Occipital lobe (tissue), 1 donor: ENCODE measurements at regions not wholly inside any gene's neighbourhood (a gene's known extent, or its start where the extent isn't known, plus 50 kb on each side); places are given as distances from the start of the nearest gene placed in this dataset.

Experiments used
- DNase-seq: peaks from one replicate; lab custom pipeline; 2025; lab: John Stamatoyannopoulos, UW

GRCh38 chr10:44243851-44244510 lies 140.9 kb downstream of the CXCL12 start:
- DNase-seq: no peak

- no peak for DNase-seq
Measured at GRCh38 chr10:44242826-44243225, 142.1 kb downstream of the CXCL12 start.

GRCh38 chr10:44242091-44242490 lies 142.8 kb downstream of the CXCL12 start:
- no peak for DNase-seq

- no peak for DNase-seq
Measured at GRCh38 chr10:44240584-44241205, 144.2 kb downstream of the CXCL12 start.

GRCh38 chr10:44238212-44238611 lies 146.7 kb downstream of the CXCL12 start:
- no peak for DNase-seq

GRCh38 chr10:44237364-44238049 lies 147.4 kb downstream of the CXCL12 start:
- DNase-seq: no peak

- no peak for DNase-seq
Measured at GRCh38 chr10:44235363-44235762, 149.5 kb downstream of the CXCL12 start.

GRCh38 chr10:44234483-44234875 lies 150.4 kb downstream of the CXCL12 start:
- no peak for DNase-seq

GRCh38 chr10:44233561-44234482 lies 151.1 kb downstream of the CXCL12 start:
- no peak for DNase-seq

- DNase-seq: no peak
Measured at GRCh38 chr10:44217274-44217820, 167.6 kb downstream of the CXCL12 start.

GRCh38 chr10:44216073-44216472 lies 168.8 kb downstream of the CXCL12 start:
- DNase-seq: no peak

GRCh38 chr10:44209811-44210210 lies 175.1 kb downstream of the CXCL12 start:
- no peak for DNase-seq

GRCh38 chr10:44207160-44207559 lies 177.7 kb downstream of the CXCL12 start:
- no peak for DNase-seq

- no peak for DNase-seq
Measured at GRCh38 chr10:44206127-44206818, 178.6 kb downstream of the CXCL12 start.

GRCh38 chr10:44205067-44205466 lies 179.8 kb downstream of the CXCL12 start:
- DNase-seq: no peak

- DNase-seq: no peak
Measured at GRCh38 chr10:44203535-44203934, 181.4 kb downstream of the CXCL12 start.

- no peak for DNase-seq
Measured at GRCh38 chr10:44202952-44203351, 181.9 kb downstream of the CXCL12 start.

- DNase-seq: no peak
Measured at GRCh38 chr10:44201656-44202055, 183.2 kb downstream of the CXCL12 start.

- DNase-seq: no peak
Measured at GRCh38 chr10:44201011-44201410, 183.9 kb downstream of the CXCL12 start.

- DNase-seq: no peak
Measured at GRCh38 chr10:44199991-44200655, 184.8 kb downstream of the CXCL12 start.
